H9 (cell line): ENCODE measurements at regions not wholly inside any gene's neighbourhood (a gene's known extent, or its start where the extent isn't known, plus 50 kb on each side); places are given as distances from the start of the nearest gene placed in this dataset.

Source experiments
- DNase-seq: peaks from one replicate; pipeline ENCODE4 v3.0.0-alpha.2; 2017
- H2AFZ ChIP-seq: one replicate; pipeline ENCODE4 v1.6.1; 2013; ENCODE audit warnings: mild to moderate bottlenecking, low read length, control low read depth, moderate library complexity
- H2AK5ac ChIP-seq: 2 replicates; pipeline ENCODE4 v1.6.1; 2013; ENCODE audit warnings: low read length, control low read depth, mixed read lengths; ENCODE audit not compliant: insufficient read length
- H2BK120ac ChIP-seq: one replicate; pipeline ENCODE4 v1.6.1; 2013; ENCODE audit warnings: low read depth, mild to moderate bottlenecking, low read length, control low read depth, inconsistent platforms; ENCODE audit not compliant: poor library complexity, severe bottlenecking
- H2BK12ac ChIP-seq: 2 replicates; pipeline ENCODE4 v1.6.1; 2013; ENCODE audit warnings: low read length, control low read depth, mixed read lengths, low read depth; ENCODE audit not compliant: insufficient read length
- H2BK15ac ChIP-seq: 2 replicates; pipeline ENCODE4 v1.6.1; 2013; ENCODE audit warnings: low read depth, low read length, control low read depth
- H2BK20ac ChIP-seq: one replicate; pipeline ENCODE4 v1.6.1; 2013; ENCODE audit warnings: low read depth, mild to moderate bottlenecking, low read length, control low read depth, inconsistent platforms; ENCODE audit not compliant: poor library complexity, severe bottlenecking
- H2BK5ac ChIP-seq: 2 replicates; pipeline ENCODE4 v1.6.1; 2013; ENCODE audit warnings: low read length, control low read depth, mixed read lengths; ENCODE audit not compliant: insufficient read length
- H3K14ac ChIP-seq: 2 replicates; pipeline ENCODE4 v1.6.1; 2013; ENCODE audit warnings: low read length, control low read depth; ENCODE audit not compliant: insufficient read depth
- H3K18ac ChIP-seq: 2 replicates; pipeline ENCODE4 v1.6.1; 2013; ENCODE audit warnings: low read depth, mild to moderate bottlenecking, mixed read lengths, low read length, control low read depth; ENCODE audit not compliant: insufficient read length
- H3K23ac ChIP-seq: 2 replicates; pipeline ENCODE4 v1.6.1; 2013; ENCODE audit warnings: low read length, control low read depth, mixed read lengths, low read depth; ENCODE audit not compliant: insufficient read length
- H3K23me2 ChIP-seq: 2 replicates; pipeline ENCODE4 v1.6.1; 2013; ENCODE audit warnings: low read depth, mild to moderate bottlenecking, mixed read lengths, low read length, control low read depth; ENCODE audit not compliant: insufficient read length, poor library complexity, severe bottlenecking
- H3K27ac ChIP-seq: 2 replicates; pipeline ENCODE4 v1.5.1; 2013; ENCODE audit warnings: low read length, control low read depth, mixed read lengths, low read depth; ENCODE audit not compliant: insufficient read length
- H3K27me3 ChIP-seq: 2 replicates; pipeline ENCODE4 v1.6.1; 2013; ENCODE audit warnings: low read length, control low read depth, inconsistent platforms; ENCODE audit not compliant: insufficient read depth
- H3K4ac ChIP-seq: 2 replicates; pipeline ENCODE4 v1.6.1; 2013; ENCODE audit warnings: low read depth, mild to moderate bottlenecking, control low read depth, inconsistent platforms, low read length, moderate library complexity
- H3K4me1 ChIP-seq: 2 replicates; pipeline ENCODE4 v1.6.1; 2013; ENCODE audit warnings: low read length, control low read depth, inconsistent platforms; ENCODE audit not compliant: insufficient read depth
- H3K4me2 ChIP-seq: 2 replicates; pipeline ENCODE4 v1.6.1; 2013; ENCODE audit warnings: low read length, control low read depth, mixed read lengths; ENCODE audit not compliant: insufficient read length, insufficient read depth
- H3K56ac ChIP-seq: 2 replicates; pipeline ENCODE4 v1.6.1; 2013; ENCODE audit warnings: low read depth, mild to moderate bottlenecking, mixed read lengths, low read length, control low read depth; ENCODE audit not compliant: insufficient read length
- H3K79me1 ChIP-seq: 2 replicates; pipeline ENCODE4 v1.6.1; 2013; ENCODE audit warnings: low read depth, mild to moderate bottlenecking, moderate library complexity, low read length, control low read depth, inconsistent platforms; ENCODE audit not compliant: insufficient read depth, poor library complexity, severe bottlenecking
- H3K79me2 ChIP-seq: 2 replicates; pipeline ENCODE4 v1.6.1; 2013; ENCODE audit warnings: low read length, control low read depth, inconsistent platforms; ENCODE audit not compliant: insufficient read depth
- H3K9ac ChIP-seq: 2 replicates; pipeline ENCODE4 v1.6.1; 2013; ENCODE audit warnings: low read length, control low read depth, mixed read lengths; ENCODE audit not compliant: insufficient read length; ENCODE audit errors: extremely low read depth
- H3K9me3 ChIP-seq: one replicate; pipeline ENCODE4 v1.6.1; 2013; ENCODE audit warnings: low read depth, low read length, inconsistent platforms; ENCODE audit not compliant: control insufficient read depth
- H3T11ph ChIP-seq: one replicate; pipeline ENCODE4 v1.6.1; 2013; ENCODE audit warnings: mild to moderate bottlenecking, low read length, control low read depth, inconsistent platforms
- H4K20me1 ChIP-seq: one replicate; pipeline ENCODE4 v1.6.1; 2013; ENCODE audit not compliant: control insufficient read depth, insufficient read length, insufficient read depth
- H4K5ac ChIP-seq: 2 replicates; pipeline ENCODE4 v1.6.1; 2013; ENCODE audit warnings: low read depth, mild to moderate bottlenecking, mixed read lengths, low read length, control low read depth; ENCODE audit not compliant: insufficient read length
- H4K8ac ChIP-seq: replicated peaks from 2 replicates; pipeline ENCODE4 v1.6.1; 2013; ENCODE audit warnings: low read length, control low read depth, mixed read lengths, low read depth; ENCODE audit not compliant: insufficient read length
- H4K91ac ChIP-seq: 2 replicates; pipeline ENCODE4 v1.6.1; 2013; ENCODE audit warnings: low read depth, mild to moderate bottlenecking, moderate library complexity, mixed read lengths, low read length, control low read depth; ENCODE audit not compliant: insufficient read length
- H3K27ac Mint-ChIP-seq, 3 experiments: 2 replicates in 2 of 3; 3 replicates in 1 of 3; pipeline ENCODE4 v1.8.0; 2020 to 2021; ENCODE audit warnings: mixed read lengths in 3 of 3, mild to moderate bottlenecking in 1 of 3, moderate library complexity in 1 of 3
- H3K27me3 Mint-ChIP-seq: 2 replicates; pipeline ENCODE4 v1.8.0; 2021; ENCODE audit warnings: low read depth, mild to moderate bottlenecking, moderate library complexity, mixed read lengths
- H3K36me3 Mint-ChIP-seq, 3 experiments: 2 replicates in 2 of 3; 3 replicates in 1 of 3; pipeline ENCODE4 v1.8.0; 2020 to 2021; ENCODE audit warnings: low read depth in 3 of 3, mixed read lengths in 3 of 3; ENCODE audit not compliant: insufficient read depth in 1 of 3
- H3K4me1 Mint-ChIP-seq, 2 experiments: 2 replicates each; pipeline ENCODE4 v1.8.0; 2020; ENCODE audit warnings: mixed read lengths in 2 of 2
- H3K4me3 Mint-ChIP-seq, 2 experiments: 2 replicates in 1 of 2; 3 replicates in 1 of 2; pipeline ENCODE4 v1.8.0; 2020 to 2021; ENCODE audit warnings: mild to moderate bottlenecking in 2 of 2, mixed read lengths in 2 of 2, moderate library complexity in 1 of 2
- H3K9me3 Mint-ChIP-seq, 2 experiments: 2 replicates in 1 of 2; 3 replicates in 1 of 2; pipeline ENCODE4 v1.8.0; 2020; ENCODE audit warnings: mild to moderate bottlenecking in 2 of 2, mixed read lengths in 2 of 2, moderate library complexity in 1 of 2
- WGBS: extraction: QIAGEN DNeasy Blood & Tissue Kit; methylation state at CpG from one replicate; pipeline ENCODE4 v1.1.7; 2013; ENCODE audit warnings: missing lambda C conversion rate, low lambda C conversion rate, mixed read lengths; ENCODE audit not compliant: insufficient read length; ENCODE audit errors: extremely low coverage; 5-methylcytosine and 5-hydroxymethylcytosine counted together
- TF ChIP-seq, protein P1 (sequence below): fragments of 200-600 bp; sonication (generic); conservative IDR thresholded peaks from 3 replicates; pipeline ENCODE4 v1.8.0; 2021; ENCODE audit warnings: antibody characterized with exemption, mild to moderate bottlenecking

DNA sequence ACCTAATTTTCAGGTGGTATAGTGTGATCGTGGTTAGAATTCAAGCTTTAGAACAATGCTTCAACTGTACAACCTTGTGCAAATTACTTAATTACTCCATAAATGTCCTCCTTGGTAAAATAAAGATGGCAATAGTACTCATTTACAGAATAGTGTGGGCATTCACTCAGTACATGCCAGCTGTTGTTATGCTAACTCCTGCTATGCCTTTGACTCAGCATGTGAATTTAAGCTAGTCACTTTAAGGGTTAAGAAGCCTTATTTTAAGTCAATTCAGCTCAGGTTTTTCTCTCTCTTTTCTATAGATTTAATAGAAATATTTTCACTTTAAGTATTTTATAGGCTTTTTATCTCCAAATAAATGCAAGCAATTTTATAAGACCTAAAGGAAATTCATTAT, 335.6 kb upstream of the ITGA1 start:
- no peak overlapping the region for H3K4me2 ChIP-seq
- H2AFZ ChIP-seq = no peak overlapping the region
- H2BK120ac ChIP-seq = no peak overlapping the region
- no peak overlapping the region for H3K14ac ChIP-seq
- no peaks in the 10 kb centered on the region; the same call in 1 of the 2 replicates for H3K4me1 ChIP-seq
- no peak overlapping the region for H3K18ac ChIP-seq
- no peak overlapping the region for H4K8ac ChIP-seq
- Mint-ChIP-seq H3K36me3 (no peaks in the 10 kb centered on the region), H3K4me3 (no peak overlapping the region; a peak in 1 of 5 replicates), H3K9me3 (no peaks in the 10 kb centered on the region), H3K27me3 (no peaks in the 10 kb centered on the region; the same call in none of the 2 replicates), H3K27ac (no peak overlapping the region), H3K4me1 (peaks cover 40 to 43% of the 10 kb centered on the region in 2 experiments)
- no peak overlapping the region for H3T11ph ChIP-seq
- no CpG with 5 or more reads among the region's 1 CpG for WGBS
- no peaks in the 10 kb centered on the region for H3K23me2 ChIP-seq
- no peak overlapping the region for H2BK12ac ChIP-seq
- H3K9me3 ChIP-seq = no peaks in the 10 kb centered on the region
- no peaks in the 10 kb centered on the region for H3K27me3 ChIP-seq
- H4K91ac ChIP-seq = no peak overlapping the region
- no peak overlapping the region for H2BK20ac ChIP-seq
- H4K20me1 ChIP-seq = no peaks in the 10 kb centered on the region
- H3K4ac ChIP-seq = no peak overlapping the region
- TF ChIP-seq, protein P1, sequence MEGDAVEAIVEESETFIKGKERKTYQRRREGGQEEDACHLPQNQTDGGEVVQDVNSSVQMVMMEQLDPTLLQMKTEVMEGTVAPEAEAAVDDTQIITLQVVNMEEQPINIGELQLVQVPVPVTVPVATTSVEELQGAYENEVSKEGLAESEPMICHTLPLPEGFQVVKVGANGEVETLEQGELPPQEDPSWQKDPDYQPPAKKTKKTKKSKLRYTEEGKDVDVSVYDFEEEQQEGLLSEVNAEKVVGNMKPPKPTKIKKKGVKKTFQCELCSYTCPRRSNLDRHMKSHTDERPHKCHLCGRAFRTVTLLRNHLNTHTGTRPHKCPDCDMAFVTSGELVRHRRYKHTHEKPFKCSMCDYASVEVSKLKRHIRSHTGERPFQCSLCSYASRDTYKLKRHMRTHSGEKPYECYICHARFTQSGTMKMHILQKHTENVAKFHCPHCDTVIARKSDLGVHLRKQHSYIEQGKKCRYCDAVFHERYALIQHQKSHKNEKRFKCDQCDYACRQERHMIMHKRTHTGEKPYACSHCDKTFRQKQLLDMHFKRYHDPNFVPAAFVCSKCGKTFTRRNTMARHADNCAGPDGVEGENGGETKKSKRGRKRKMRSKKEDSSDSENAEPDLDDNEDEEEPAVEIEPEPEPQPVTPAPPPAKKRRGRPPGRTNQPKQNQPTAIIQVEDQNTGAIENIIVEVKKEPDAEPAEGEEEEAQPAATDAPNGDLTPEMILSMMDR = no peak
- no peak overlapping the region for H3K56ac ChIP-seq
- H3K79me1 ChIP-seq = no peaks in the 10 kb centered on the region
- DNase-seq = no peak
- H2BK15ac ChIP-seq = no peak overlapping the region
- H3K79me2 ChIP-seq = no peaks in the 10 kb centered on the region
- no peak overlapping the region for H2BK5ac ChIP-seq
- no peak overlapping the region for H3K9ac ChIP-seq
- no peak overlapping the region for H3K23ac ChIP-seq
- no peak overlapping the region for H2AK5ac ChIP-seq
- H3K27ac ChIP-seq = no peak overlapping the region
- H4K5ac ChIP-seq = no peak overlapping the region
